HG02970 (cell line): ENCODE measurements at regions not wholly inside any gene's neighbourhood (a gene's known extent, or its start where the extent isn't known, plus 50 kb on each side); places are given as distances from the start of the nearest gene placed in this dataset.

Source experiments
- ATAC-seq: cut with Tn5 transposase; IDR thresholded peaks from one replicate; pipeline ENCODE4 v1.9.1; 2021; ENCODE audit warnings: mild to moderate bottlenecking, moderate library complexity, moderate number of reproducible peaks; ENCODE audit not compliant: unreplicated experiment, low FRiP score

- ATAC-seq: no peak
Observed at GRCh38 chr6:163992701-163993100, 578.2 kb downstream of the QKI start.

GRCh38 chr6:163992056-163992455, 577.5 kb downstream of the QKI start:
- no peak for ATAC-seq

- ATAC-seq: no peak
Observed at GRCh38 chr6:163991321-163991720, 576.8 kb downstream of the QKI start.

DNA sequence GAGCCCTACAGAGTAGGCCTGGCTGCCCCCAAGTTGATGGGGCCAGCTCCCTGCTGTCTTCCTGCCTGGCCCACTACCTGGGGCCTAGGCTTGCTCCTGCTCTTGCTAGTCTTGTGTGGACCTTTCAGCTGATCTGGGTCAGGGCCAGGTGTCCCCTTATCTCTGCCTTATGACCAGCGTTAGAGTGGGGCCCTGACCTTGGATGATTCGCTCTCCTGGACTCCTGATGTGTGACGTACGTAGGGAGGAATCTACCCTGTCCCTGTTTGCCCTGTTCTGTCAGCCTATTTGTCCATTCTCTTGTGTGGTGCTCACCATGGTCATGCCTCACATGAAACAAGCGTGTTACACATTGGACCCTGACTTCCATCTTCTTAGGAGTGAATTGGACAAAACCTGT, 571.8 kb downstream of the QKI start:
- ATAC-seq: no peak

- no peak for ATAC-seq
Observed at GRCh38 chr6:163985710-163986109, 571.2 kb downstream of the QKI start.

- ATAC-seq: no peak
Observed at GRCh38 chr6:163985040-163985439, 570.5 kb downstream of the QKI start.

- ATAC-seq: no peak
Observed at GRCh38 chr6:163984124-163984936, 569.8 kb downstream of the QKI start.

- no peak for ATAC-seq
Observed at GRCh38 chr6:163983679-163984078, 569.2 kb downstream of the QKI start.

- no peak for ATAC-seq
Observed at GRCh38 chr6:163974322-163974721, 559.8 kb downstream of the QKI start.

DNA sequence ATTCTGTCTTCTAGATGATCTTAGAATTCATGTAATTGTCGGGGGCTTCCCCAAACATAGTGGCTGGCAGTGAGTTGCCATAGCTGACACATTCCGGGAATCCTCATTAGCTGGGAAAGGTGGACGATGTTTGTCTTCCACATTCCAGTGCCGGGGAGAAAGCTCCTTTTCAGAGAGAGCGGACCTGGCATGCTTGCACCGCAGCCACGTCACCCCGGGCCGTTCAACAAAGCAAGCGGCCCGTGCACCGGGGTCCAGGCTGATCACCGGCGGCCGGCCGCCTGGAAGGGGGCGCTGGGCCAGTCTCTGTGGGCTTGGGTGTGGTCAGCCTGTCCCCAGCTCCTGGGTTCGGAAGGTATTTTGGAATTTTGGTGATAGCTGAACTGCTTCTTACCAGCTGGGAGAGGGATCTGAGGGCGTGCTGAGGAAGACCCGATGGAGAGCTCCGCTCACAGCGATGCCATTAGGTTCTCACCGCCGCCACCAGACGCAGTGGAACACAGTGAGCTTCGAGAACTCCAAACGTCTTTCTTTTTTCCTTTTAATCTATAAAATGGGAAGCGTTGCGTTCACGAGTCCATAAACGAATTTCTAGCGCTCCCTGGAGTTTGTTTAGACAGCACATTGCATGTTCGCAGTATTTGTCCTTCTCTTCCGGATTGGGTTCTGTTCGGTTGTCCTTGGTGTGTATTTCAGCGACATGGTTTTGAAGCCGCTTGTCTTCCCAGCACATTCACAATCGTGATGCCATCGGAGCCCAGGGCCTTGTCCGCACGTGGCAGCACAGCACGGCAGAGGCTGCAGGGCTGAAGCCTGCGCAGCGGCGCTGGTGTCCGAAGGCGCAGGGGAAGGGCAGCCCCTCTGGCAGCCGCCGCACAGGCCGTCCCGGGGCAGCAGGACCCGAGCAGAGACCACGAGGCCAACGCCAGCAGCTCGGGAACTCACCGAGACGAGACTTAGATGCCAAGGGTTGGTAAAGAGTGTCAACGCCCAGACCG, 557.6 kb downstream of the QKI start:
- ATAC-seq: no peak

- ATAC-seq: no peak
Observed at GRCh38 chr6:163970846-163971564, 556.5 kb downstream of the QKI start.

DNA sequence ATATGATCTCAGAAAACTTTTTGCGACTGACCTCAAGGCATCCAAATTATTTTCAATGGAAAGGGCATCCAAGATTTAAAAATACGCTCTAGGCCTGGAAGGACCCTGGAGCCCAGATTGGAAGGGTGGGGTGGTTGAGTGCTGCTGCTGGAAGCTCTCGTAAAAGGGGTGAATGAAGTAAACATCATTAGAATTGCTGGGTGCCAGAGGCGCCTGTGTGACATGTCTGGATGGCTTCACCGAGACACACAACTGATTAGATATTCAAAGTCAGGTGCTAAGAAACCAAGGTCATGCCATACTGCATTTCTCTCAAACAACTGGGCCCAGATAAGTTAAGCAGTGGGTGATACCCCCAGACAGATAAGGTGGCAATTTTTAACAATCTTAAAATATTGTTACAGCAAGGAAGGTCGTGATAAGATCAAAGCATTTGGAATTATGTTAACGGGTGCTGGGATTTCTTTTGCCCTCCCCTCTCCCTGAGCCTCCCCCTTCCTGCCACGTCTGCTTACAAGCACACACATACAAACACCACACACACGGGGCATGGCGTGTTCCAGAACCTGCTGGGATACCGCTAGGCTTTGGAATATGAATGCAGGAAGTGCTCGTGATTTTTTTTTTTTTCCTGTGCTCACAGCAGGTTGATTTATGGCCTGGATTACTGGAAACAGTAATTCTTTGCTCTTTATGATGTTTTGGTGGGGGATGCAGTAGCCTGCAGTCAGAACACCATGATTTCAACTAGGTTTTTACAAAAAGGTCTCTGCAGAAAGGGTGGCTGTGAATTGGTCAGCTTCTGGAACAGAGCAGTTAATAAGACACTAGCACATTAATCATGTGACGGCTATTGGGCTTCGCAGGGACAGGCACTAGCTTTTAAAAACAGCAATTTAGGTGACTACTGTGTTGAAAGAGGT, 551.2 kb downstream of the QKI start:
- no peak for ATAC-seq

DNA sequence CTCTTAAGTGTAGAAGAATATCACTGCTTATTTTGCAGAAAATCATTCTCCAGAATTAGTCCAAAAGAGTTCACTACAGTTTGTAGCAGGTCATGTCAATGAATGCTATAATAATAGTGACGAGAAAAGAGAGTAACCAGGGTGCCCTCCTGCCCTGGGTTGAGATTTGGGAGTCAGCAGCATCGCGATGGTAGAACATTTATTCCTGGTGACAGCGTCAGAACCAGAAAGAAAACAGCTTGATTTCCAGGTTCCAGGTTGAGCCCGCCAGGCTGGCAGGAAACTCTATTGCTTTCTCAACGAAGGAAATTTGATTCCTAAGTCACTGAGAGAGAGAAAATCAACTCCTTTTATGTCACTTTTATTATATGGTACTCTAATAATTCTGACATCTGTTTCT, 550.3 kb downstream of the QKI start:
- ATAC-seq: no peak

DNA sequence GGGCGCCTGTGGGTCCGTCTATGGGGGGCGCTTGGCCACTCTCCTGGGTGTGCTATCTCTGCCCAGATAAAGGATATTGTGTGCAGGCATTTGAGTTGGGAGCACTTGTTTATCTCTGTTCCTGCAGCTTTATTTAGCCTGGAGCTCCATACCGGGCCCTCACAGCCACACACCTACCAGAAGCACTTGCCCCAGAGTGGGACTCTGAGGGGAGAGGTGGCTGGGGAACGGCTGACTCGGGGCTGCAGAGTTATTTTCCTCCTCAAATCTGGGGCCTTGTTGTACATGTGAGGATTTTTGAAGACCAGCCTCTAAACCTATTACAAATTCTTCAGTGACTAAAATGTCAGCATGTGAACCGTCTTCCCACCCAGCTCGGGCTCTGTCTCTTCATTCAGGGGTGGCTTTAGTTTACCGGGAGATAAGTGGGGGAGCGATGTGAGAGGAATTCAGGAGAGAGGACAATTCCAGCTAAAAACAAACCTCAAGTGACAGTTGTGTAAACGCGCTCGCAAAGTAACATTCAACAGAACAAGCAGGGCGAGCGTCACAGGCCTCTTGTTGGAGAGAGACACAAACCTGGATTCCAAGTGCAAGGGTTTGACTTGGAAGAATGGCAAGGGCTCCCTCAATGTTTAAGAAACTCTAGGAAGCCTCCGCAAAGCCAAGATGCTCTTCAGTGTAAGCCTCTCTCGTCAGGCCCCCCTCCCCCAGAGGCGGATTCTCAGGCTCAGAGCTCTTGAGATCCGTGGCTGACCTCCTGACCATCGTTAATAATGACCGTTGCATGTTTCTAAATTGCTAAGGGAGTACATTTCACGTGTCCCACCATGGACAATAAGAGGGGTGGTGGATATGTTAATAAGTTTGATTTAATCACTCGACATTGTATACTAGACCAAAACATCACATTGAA, 548.9 kb downstream of the QKI start:
- no peak for ATAC-seq

DNA sequence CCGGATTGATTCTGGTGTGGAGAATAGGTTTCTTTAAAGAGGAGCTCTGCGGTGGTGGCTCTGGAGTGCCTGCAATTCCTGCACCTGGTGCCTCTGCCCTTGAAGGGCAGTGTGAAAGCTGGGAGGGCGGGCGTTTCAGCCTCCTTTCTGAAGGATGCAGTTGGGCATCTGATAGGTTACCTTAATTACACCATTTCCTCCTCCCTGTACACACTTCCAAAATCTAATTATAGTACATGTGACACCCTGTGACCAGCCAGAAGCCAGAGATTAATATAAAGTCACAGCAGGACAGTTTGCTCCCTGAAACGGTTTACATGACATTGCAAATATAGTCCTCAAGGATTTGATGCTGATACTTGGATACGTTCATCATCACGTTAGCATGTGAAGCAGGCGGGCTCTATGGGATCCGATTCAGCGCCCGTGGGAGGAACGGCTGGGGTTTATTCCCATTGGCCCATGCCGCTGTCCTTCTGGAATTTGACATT, 548.2 kb downstream of the QKI start:
- no peak for ATAC-seq

DNA sequence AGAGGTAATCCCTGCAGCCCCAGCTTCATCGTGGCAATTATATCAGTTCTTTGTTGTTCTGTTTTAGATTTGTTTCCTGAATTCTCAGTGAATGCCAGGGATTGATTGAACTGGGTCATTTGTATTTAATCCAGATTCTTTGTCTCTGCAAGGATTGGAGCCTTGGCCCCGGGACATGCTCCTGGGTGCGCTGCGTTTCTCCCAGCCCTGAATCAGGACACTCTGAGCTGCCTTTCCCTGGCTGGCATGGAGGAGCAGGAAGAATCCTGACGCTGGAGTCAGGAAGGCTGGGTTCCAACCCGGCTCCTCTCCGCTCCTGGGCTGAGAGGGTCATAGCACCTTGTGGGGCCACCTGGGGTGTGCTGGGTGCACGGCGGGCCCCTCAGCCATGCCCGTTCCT, 545.6 kb downstream of the QKI start:
- ATAC-seq: no peak

- ATAC-seq: no peak
Observed at GRCh38 chr6:163958646-163959045, 544.1 kb downstream of the QKI start.

- ATAC-seq: peak; percentile 91
Observed at GRCh38 chr6:163956571-163957407, 542.3 kb downstream of the QKI start.
